RPMI7951 (cell line): ENCODE measurements at regions not wholly inside any gene's neighbourhood (a gene's known extent, or its start where the extent isn't known, plus 50 kb on each side); places are given as distances from the start of the nearest gene placed in this dataset.

Source experiments
- DNase-seq: peaks from one replicate; pipeline ENCODE4 v3.0.0-alpha.2; 2012; ENCODE audit warnings: low read depth

DNA sequence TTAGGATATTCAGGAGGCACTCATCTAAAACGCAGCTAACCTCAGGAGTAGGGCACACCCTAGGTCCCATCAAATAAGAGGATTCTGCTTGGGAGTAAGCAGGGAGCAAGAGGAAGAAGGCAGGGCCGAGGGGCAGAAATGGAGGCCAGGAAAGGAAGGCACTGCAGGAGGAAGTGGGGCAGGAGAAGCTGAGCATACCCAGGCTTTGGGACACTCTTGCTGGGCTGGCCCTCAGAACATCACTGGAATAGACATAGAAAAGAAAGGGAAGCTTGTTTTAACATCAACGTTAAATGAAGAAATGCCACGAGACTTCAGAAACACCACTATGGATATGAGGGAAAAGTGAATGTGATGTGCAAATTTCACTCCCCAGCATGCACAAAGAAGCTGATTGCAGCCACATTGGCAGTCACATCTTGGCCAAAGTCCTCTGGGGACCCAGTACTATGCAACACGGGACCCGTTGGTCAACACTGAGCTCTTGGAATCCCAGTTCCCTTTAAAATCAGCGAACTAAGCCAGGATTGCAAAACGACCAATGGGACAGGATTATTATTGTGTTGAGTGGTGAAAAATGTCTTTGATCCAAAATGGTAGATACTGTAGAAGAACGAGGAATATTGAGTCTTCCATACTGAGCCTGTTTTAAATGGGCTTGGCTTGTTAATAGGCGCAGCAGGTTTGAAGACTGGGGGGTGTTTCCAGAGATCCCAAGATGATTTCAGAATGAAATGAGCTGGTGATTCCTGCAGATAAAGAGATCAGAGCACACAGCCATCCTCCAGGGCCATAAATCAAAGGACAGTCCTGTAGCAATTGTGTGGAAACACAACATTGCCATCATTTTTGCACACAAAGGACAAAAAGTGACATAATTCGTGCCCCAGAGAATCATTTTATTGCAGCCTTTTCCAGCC is 152.4 kb downstream of the TOMM20 start:
- no peak for DNase-seq

DNA sequence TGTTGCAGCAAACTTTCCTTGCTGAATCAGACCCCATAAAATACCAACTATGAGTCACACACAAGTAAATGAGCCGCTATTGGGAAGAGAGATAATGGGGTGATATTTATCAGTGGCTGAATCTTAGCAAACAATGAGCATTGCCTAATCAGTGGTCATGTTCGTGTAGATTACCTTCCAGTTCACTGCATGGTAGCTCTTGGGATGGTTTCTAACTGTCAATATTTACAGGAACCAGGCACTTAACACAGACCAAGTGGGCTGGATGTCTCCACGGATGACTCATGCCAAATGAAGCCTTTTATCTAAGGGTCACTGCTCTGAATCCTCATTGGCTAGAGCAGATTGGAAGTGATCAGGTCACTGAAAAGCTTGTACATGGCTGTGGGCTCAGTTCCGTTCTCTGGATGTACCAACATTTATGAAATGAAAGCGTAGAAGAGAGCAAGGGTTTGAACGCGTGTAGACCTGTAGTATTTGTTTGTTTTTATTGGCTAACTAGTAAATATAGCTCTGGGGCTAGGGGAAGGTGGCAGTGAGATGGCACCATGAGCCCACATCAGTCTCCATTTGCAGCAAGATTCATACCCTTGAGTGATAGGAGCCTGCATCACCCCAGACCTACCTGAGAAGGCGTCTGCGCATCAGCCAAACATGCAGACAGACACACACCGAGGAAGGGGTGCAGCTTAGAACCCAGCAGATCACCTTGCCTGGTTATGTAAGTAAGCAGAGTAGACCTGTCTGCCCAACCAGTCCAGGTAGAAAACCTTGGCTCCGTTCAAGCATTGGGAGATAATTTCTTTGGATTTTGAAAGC is 153.3 kb downstream of the TOMM20 start:
- DNase-seq = peak; percentile 99

DNA sequence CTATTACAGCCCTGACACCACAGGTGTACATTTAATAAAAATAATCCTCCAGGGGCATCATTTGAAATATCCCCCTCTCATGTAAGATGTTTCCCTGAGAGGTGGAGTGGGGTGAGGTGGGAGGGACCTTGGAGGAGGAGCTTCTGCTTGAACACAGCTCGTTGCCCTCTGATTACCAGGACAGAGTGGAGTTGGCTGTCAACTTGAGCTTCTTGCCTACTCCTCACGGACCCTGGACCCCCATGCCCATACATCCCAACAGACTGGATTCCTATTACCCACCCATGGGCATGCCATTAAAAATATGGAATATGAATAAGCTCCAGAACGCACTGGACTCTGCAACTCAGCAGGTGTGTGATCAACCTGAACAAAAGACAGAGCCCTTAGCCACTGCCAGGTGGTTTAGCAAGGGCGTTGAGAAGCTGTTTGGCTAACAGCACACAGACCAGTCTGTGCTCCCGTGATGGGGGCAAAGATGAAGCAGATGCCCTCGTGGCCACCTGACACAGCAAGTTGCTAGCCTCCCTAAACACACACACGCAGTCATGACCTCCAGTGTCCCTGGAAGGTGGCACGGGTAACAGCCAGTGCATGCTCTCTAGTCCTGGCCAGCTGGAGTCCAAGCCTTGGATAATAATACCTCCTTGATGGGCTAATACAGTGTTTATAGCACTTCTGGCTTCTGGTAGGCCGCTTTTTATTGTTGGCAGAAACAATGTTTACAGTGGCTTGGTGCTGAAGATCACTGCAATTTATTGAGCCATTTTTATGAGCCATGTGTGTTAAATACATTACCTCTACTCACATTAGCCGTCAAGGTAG is 155.0 kb downstream of the TOMM20 start:
- no peak for DNase-seq

DNA sequence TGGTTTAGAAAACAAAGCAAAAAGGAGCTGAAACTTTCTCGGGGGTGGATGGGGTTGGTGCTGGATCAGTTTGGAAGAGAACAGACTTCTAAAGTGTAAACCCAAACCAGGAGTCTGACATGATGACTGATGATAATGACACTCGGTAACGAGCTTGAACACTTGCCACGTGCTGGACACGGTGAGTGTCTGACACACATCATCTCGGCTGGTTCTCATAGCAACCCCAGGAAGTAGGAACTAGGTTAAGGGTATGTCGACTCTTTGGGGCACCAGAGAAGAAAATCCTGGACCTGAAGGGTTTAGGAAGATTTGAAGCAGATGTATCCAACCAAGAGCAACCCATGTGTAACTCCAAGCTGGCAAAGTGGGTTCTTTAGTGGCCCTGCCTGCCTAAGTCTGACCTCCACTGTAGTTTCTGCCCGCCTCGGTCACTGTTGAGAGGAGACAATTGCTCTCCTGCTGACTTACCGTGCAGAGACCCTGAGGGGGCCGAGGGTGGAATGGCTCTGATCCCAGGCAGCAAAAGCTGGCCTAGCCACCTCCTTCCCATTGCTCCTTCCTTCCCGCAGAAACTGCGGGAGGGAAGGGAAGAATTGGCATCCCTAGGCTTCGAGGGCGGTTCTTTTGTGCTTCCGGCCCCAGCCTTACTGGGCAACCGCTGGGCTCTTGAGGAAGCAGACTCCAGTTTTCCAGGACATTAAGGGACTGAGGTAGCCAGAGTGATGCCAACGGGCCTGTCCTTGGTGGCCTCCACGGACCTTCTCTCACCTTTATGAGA is 156.0 kb downstream of the TOMM20 start:
- peak; percentile 24 for DNase-seq

DNA sequence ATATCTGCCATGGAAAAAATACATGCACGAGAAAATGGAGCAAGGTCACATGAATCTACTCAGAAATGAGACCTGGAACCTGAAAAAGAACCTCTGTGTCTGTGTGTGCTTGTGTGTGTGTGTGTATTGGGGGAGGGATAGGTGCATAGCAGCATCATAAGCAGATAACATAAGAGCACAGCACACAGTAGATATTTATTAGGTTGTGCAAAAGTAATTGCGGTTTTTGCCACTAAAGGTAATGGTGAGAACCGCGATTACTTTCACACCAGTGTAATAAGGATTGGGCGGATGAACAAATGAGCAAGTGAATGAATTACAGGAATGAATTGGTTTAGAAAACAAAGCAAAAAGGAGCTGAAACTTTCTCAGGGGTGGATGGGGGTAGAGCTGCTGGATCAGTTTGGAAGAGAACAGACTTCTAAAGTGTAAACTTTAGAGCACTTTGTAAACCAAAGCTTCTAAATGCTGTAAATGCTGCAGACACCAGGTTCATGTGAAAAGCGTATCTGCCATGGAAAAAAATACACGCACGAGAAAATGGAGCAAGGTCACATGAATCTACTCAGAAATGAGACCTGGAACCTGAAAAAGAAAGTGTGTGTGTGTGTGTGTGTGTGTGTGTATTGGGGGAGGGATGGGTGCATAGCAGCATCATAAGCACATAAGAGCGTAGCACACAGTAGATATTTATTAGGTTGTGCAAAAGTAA is 156.9 kb downstream of the TOMM20 start:
- DNase-seq = no peak

DNA sequence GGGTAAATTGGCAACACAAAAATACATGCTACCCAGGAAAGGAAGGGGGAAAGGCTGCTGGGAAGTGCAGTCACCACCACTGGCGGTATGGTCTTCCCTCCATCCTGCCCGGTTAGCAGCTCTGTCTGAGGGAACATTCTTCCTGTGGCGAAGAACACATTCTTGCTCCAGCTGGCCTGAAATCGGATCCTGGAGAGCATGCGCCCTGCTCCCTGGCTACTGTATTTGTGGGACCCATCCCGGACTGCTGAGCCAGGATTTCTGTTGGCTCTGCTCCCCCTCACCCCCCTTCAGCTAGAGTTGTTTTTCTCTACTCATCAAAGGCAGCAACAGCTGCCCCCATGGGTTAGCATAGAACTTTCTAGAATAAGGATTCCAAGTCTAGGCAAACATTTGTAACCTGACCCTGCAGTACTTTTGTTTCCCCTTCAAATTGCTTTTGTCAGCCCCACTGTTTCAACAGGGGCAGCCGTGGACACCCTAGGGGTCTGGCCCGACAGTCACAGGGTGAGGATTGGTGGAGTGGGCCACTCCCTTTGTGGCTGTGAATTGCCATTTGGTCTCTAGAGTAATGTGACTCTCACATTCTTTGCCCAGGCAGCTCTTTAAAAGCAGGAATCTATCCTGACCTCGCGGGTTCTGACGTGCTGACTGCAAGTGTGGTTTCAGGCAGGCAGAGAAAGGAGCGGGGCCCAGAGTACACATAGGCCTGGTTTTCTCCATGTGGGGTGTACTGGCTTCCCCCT is 157.7 kb downstream of the TOMM20 start:
- DNase-seq = peak; percentile 97

DNA sequence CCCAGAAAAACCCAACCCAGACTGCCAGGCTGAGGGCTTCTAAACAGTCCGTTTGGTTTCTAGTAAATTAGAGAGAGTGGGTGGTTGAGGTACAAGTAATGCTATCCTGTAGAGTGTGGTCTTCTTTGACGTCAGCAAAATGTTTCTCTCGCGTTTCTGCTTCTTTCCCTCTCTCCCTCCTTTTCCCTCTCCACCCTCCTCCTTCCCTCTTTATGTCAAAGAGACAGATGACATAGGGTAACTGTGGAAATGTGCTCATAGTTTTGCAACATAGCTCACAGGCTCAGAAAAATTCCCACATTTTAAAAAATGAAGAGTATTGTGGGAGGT is 158.3 kb downstream of the TOMM20 start:
- peak; percentile 81 for DNase-seq

DNA sequence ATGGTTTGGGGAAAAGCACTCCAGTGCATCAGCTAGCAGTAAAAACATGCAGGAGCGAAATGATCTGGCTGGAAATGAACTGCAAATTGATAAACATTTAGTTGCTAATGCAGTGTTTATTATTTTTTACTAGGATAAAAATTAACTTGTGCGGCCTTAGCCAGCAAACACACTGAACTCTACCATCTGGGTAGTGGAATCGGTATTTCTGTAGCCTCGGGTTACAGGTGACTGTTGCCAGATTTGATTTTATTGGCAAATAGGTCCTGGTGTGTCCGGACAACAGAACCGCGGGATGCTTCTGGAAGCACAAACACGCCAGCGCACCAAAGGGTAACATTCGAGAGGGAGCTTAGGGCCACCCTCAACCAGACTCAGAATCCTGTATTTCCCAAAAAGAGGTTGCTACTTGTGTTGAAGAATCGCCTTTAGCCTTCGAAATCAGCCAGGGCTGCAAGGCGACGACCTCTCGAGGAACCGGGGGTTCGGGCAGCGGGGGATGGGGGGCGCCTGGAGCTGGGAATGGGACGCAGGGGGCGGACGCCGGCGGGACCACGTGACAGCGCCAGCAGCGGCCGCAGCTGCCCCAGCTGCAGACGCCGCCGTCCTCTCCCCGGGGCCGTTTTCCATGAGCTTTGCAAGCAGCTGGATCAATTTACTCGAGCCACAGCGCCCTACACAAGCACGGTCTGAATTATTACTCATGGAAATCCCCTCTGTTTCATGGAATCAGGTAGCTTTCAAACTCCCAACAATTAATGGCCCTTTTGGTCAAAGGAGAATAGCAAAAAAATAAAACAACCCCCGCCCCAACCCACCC is 158.8 kb downstream of the TOMM20 start:
- peak; percentile 96 for DNase-seq

DNA sequence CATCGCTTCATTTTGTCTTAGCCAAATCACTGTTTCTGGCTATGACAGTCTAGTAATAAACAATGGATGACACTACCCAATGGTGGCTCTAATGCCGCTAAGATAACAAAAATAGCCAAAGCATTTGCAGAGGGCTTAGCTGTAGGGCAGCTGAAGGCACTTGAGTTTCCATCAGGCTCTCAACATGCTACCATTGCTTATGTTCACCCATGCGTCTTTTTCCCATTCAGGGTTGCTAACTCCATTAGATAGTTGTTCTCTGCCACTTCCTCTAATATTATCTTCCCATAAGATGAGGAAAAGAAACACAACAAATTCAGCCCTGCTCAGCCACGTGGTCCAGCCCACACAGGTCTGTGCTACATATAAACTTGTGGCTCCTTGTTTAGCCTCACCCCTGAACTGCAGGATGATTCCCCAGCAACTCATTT is 159.6 kb downstream of the TOMM20 start:
- DNase-seq = no peak

DNA sequence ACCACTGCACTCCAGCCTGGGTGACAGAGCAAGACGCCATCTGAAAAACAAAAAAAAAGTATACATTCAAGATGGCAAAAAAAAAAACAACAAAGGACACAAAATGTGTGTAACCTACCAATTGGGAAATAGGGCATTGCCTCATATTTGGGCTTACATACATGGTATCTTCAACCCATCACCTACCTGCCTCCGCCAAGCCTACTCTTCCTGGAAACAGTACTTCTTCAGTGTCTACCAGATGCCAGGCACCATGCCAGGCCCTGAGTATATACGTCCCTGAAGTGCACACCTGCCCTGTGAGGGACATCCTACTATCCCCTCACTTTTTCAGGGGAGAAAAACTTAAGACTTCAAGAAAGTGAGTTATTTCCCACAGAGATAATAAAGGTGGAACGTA is 160.2 kb downstream of the TOMM20 start:
- no peak for DNase-seq

DNA sequence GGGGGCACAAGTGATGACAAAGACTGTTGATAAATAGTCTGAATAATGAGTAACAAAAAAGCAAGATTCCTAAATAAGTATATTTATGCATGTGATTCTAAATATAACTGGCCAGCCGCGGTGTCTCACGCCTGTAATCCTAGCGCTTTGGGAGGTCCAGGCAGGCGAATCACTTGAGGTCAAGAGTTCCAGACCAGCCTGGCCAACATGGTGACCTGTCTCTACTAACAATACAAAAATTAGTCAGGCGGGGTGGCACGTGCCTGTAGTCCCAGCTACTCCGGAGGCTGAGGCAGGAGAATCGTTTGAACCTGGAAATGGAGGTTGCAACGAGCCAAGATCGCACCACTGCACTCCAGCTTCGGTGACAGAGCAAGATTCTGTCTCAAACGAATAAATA is 161.5 kb downstream of the TOMM20 start:
- DNase-seq = no peak

DNA sequence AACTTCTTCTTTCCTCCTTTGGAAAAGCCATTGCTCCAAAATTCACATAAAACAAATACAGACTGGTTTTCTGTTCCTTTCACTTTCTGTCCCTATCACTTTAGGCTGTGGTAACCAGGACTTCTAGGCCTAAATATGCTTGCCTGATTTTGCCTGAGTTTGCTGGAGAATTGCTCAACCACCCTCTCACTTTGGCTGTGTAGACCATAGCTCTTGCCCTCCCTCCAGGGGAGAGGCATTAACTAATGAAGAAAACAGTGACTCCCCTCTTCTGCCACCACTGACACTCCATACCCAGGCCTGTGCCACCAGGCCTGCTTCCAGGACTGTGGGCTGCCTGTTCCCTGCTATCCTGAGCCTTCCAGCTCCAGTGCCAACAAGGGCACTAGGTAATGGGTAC is 163.5 kb downstream of the TOMM20 start:
- peak; percentile 44 for DNase-seq

DNA sequence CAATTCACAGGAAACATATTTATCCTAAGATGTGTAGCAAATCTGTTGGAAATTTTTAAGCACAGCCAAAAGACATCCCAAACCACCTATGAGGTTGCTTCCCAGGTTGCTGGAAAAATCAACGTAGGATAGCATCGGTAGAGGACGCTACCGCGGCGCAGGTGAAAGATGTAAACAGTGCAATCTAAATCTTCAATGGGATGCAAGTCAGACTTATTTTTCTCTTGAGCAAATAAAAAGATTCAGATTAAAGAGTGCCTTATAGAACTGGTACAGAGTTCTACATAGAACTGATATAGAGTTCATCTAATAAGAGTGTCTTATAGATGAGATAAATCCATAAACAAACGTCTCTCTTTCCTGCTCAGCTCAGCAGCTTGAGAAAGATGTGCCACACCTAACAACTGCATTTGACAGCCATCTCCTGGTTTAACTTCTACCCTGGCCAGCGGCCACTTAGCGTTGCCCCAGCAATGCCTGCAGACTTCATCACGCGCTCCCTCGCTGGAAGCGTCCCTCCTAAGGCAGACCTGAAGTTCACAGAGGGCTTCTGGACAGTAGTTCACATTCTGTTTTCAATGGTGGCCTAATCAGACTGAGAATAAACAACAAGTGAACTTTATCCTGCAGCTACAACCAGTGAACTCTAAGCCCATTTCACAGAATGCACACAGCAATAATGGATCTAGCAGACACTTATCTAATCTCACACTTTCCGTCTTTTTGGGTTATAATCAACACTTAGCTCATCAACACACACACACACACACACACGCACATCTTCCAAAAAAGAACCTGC is 164.5 kb downstream of the TOMM20 start:
- DNase-seq = no peak

DNA sequence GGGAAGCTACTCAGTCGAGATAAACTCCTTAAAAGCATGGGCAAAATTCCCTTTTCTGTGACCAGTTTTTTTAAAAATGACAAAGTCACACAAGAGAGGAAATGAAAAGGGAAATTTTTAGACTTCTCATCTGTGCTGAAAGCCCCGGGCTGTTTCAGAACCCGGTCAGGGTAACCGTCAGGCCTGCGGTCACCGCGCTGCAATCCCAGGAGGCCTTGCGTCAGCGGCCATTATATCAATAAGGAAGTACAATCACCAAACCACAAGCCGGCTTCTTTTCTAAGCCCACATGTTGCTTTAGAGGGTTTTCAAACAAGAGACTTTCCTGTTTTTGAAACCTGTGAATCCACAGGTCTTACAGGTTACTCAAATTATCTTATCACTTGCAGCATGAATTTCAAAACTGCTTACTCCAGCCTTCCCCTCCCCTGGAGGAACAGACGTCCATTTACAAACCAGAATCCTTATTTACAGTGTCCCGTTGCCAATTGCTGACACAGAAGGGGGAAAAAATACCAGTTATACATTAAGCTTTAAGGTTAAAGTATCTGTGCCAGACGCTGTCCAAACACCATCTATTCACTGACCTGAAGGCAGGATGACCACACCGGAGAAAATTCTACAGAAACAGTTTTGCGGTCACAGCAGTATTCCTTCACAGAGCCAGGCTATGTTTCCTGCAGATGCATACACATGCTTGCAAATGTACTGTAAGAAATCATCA is 165.3 kb downstream of the TOMM20 start:
- peak; percentile 98 for DNase-seq

DNA sequence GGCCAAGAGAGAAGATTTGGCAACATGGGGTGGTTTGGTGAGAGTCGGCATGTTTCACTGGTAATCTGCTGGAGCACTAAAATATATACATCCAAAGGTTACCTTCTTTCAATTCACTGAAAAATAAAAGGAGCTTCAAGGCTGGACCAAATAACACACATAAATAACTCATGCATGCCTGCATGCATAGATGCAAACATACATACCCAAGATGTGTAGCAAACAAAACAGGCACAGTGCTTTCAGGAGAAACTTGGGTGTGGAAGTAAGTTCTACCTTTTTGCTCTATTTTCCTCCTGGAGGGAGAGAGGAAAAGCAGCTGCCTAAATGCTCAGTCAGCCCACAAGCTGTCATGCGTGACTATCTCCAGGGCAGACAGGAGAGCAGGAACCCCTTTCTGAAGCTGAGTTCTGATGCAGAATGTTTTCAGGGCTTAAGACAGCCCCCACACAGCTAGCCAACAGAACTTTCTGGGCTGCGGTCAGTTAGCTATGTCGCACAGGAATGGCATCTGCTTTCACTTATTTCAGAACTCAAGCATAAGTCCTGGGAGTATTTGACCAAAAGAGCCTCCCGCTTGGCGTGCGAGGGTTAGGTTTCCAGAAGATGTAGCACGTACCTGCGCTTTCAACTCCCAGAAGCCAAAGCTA is 166.2 kb downstream of the TOMM20 start:
- peak; percentile 100 for DNase-seq

DNA sequence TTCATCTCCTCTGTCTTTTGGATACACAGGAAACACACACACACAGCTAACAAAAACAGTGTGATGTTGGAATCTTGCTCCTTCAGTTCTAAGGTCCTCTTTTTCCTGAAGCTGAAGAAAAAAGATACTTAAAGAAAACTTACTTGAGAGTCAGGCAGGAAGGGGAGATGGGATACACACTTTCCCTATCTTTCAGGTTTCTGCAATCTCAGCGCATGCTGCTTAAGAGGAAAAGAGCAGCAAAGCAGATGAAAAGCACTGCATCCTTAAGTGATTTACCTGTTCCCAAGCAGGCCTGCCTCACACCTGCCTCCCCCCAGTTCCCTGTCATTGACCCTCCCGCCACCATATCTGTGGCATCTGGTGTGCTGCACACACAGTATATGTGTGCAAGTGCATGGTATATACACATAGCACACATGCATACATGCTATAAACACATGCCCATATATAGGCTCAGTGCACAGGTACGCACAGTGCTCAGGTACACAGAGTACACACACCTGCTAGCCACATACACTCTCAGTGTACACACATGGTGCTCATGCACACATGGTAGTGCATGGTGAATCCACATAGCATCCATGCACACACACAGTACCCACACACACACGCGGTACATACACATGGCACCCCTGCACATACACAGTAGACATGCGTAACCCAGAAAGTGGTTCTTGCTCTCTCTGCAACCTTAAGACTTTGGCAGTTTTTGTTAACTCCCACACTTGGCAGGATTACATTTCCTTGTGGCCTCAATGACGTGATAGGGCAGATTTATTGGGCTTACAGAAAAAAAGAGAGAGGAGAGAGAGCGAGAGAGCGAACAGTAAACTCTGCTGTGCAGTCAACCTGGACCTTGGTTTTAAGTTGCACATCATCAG is 166.9 kb downstream of the TOMM20 start:
- DNase-seq = peak; percentile 93
